ENCODE measurements at regions not wholly inside any gene's neighbourhood (a gene's known extent, or its start where the extent isn't known, plus 50 kb on each side); places are given as distances from the start of the nearest gene placed in this dataset.
"Not testable (repeated sequence)": the region's sequence is repeated elsewhere in the genome, so short reads cannot be mapped to it uniquely, and the experiment has no call there.

DNA sequence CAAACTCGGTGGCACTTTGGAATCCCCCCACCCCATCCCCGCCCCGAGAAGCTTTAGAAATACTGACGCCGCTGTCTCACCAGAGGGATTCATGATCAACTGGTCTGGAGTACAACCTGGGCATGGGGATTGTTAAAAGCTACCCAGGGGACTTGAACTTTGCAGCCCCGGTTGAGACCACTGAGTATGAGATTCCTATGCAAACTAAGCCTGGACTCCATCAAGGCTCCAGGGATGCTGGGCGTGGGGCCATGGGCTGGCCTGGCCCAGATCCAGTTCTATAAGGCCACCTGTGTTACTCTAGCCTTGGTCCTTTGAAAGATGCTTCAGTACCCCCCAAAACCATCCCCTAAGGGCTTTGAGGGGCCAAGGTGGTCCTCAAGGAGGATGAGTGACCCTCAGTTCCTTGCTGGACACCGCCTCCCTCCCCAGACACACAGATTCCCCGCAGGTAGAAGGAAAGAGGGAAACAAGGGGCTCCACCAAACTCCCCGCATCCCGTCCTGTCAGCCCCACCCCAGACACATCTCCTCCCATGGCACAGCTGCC, 68.5 kb downstream of the MRPL36 start:
- DNase-seq (ENCODE audit: low read depth) = no peak

DNA sequence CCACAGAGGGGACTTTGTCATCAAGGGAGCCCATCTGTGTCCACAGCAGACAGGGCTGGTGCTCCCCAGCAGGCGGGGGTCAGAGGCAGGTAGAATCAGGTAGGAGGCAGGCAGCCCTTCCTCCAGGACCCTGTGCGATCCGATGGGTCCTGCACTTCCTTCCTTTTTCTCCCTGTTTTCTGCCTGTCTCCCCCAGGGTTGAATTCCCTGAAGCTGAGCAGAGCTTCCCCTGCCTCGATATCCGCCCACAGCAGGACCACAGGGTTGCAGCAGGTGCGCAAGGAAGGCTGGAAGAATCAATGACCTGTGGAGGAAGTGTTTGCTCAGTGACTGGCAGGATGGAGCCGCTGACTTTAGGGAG, 69.2 kb downstream of the MRPL36 start:
- no peak for DNase-seq (ENCODE audit: low read depth)

GRCh38 chr5:1729641-1730486, 69.8 kb downstream of the MRPL36 start:
- DNase-seq (ENCODE audit: low read depth) = no peak

DNA sequence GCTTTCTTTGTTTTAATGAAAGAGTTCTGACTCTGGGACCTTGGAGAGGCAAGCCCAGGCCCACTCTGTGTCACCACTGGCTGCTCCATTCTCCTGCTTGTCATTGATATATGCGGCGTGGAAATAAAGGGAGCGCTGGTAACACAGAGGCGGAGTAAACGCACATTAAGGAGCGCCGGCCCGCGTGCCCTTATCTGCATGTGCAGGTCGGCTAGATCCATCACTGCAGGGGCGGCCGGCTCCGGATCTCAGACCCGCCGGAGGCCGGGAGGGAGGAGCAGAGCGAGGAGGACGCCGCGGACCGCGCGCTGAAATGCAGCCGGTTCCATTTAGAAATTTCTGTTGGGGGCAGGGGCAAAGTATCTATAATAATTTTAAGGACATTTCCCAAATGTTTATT, 70.8 kb downstream of the MRPL36 start:
- DNase-seq (ENCODE audit: low read depth) = no peak

- DNase-seq (ENCODE audit: low read depth) = no peak
Observed at GRCh38 chr5:1727571-1727970, 72.1 kb downstream of the MRPL36 start.

- no peak for DNase-seq (ENCODE audit: low read depth)
Observed at GRCh38 chr5:1726956-1727355, 72.7 kb downstream of the MRPL36 start.

GRCh38 chr5:1726469-1726865, 73.2 kb downstream of the MRPL36 start:
- DNase-seq (ENCODE audit: low read depth) = no peak

DNA sequence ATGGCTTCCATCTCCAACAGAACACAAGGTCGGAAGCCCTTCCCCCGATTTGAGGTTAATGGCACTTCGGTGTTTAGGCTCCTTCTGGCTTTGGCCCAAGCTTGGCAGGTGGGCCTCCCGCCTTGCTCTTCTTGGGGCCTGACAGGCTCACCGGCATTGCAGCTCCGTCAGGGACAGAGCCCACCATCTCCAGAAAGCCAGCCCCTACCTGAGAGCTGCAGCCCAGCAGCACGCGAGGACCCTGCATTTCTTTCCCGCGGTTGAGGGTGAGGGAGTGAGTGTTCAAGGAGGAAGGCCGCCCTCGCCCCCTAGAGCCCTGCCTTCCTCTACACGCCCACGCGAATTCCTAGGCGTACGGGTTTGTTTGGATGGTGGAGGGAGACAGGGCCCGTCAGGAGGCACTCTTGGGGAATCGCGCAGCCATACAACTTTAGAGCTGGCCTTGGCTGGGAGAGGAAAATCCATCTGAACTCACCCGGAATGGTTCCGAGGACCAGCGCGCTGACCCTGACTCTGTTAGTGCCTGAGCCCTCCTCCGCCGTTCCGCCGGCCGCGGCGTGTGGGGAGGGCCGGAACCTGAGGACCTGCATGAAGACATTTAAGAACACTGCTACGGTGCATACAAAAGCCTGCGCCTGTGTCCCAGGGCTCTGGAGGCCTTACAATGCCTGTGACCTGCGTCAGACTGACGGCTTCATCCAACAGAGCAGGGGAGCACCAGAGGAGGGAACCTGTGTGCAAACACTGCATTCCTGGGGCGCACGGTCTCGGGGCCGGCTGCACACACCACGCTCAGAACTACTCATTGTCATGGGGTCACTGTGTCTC, 73.8 kb downstream of the MRPL36 start:
- DNase-seq (ENCODE audit: low read depth) = no peak

DNA sequence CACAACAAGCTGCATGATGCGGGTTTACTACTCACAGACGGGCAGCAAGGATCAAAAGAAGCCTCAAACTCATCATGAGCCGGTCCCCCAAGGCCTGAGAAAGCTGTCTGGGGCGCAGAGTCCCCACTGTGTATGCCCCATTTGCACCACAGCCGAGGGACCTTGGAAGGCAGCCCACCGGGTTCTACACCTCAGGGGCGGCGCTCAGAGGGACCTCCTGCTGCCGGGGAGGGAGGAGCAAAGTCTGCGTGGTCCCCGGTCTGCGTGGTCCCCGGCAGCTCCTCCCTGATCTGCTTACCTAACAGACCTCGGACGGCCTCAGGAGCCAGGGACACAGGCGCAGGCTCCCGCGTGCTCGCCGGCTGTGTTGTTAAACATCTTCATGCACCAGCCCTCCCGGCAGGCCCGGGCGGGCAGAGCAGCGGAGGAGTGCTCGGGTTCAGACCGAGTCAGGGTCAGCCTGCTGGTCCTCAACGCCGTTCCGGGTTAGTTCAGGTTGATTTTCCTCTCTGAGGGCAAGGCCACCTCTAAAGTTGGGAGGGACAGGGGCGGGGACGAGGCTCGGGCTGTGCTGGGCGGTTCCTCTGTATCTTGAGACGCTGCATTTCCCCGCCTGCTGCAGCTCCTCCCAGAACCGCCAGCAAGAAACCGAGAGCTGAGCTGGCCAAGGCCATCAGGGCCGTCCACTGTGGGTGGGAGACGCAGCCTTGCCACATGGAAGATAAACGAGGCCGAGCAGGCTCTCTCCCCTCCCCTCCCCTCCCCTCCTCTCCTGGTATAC, 74.6 kb downstream of the MRPL36 start:
- DNase-seq (ENCODE audit: low read depth) = no peak

DNA sequence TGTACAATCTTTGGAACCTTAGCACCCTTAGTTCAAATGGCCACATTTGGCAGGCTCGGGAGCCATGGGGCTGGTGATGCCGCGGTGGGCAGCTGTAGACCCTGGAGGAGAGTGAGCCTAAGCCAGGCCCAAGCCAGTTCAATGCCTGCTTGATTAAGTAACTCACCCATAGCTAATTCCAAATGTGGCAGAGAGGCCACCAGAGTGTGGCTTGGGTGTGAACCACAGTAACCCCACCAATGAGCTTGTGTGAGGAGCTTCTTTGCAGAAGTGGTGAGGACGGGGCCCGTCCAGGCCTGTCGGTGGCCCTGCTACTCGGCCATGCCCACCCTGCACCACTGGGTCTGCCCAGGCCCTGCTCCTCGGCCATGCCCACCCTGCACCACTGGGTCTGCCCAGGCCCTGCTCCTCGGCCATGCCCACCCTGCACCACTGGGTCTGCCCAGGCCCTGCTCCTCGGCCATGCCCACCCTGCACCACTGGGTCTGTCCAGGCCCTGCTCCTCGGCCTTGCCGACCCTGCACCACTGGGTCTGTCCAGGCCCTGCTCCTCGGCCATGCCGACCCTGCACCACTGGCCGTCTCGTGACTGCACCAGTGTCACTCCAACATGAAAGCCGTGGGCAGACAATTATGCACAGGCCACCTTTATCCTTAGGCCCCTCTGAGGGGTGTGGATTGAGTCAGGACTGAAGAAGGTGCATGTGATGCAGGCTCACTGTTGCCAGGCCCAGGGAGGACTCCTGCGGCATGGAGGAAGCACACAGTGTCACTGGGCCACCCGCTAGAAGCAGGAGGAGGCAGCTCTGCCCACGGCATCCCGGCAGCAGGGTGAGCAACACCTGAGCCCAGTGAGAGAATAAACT, 75.4 kb downstream of the MRPL36 start:
- DNase-seq (ENCODE audit: low read depth) = no peak

DNA sequence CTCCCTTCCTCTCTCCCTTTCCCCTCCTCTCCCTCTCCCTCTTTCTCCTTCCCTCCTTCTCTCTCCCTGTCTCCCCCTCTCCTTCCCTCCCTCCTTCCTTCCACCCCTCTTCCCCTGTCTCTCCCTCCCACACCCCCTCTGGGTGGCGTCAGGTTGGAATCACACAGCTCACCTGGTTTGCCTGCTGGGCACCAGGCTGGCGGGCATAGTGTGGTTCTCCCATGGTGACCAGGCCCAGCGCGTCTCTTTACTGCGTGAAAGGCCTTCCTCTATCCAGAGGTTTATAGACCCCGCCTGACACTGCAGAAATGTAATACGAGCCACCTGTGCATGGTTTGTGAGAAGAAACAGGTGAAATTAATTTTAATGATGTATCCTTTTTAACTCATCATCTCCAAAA, 76.2 kb downstream of the MRPL36 start:
- no peak for DNase-seq (ENCODE audit: low read depth)

DNA sequence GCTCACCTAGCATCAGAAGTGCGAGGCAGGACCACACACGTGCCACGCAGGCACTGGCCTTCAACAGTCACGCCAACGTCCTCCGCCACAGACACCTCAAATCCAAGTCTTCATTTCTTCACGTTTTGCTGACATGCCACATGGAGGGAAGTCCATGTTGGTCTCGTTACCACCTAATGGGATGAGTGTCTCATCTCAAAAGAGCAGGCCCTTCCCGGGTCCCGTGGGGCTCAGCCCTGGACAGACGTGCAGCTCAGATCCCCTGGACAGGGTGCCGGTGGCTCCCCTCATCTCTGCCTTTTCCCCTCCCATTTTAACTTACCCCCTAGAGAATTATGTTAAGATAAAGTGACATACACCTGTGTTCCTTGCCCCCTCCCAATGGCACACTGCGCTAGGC, 76.8 kb downstream of the MRPL36 start:
- no peak for DNase-seq (ENCODE audit: low read depth)

- DNase-seq (ENCODE audit: low read depth) = no peak
Observed at GRCh38 chr5:1720396-1721110, 79.1 kb downstream of the MRPL36 start.

GRCh38 chr5:1719860-1720259, 79.8 kb downstream of the MRPL36 start:
- no peak for DNase-seq (ENCODE audit: low read depth)

- DNase-seq (ENCODE audit: low read depth) = no peak
Observed at GRCh38 chr5:1718669-1719068, 81.0 kb downstream of the MRPL36 start.

GRCh38 chr5:1710091-1710490, 89.5 kb downstream of the MRPL36 start:
- not testable (repeated sequence) for DNase-seq (ENCODE audit: low read depth)

GRCh38 chr5:1709171-1709803, 90.3 kb downstream of the MRPL36 start:
- DNase-seq (ENCODE audit: low read depth) = no peak

GRCh38 chr5:1708592-1709141, 91.0 kb downstream of the MRPL36 start:
- DNase-seq (ENCODE audit: low read depth) = no peak

DNA sequence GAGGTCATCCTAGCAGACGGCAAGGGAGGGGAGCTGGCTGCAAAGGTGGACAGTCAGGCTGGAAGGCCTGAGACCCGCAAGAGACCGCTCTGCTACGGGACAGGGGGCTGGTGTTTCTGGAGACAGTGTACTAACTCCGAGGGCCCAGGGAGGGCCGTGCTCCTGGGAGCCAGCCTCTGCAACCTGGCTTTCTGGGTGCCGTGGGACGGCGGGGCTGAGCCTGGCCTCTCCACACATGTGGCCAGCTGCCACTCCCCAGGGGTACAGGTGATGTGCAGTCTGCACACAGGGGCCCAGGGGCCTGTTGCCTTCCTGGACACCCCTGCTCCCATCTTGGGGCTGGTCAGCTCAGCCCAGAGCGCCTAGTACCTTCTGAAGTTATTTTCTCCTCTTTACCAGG, 92.2 kb downstream of the MRPL36 start:
- DNase-seq (ENCODE audit: low read depth) = no peak

GRCh38 chr5:1706428-1706827, 93.2 kb downstream of the MRPL36 start:
- DNase-seq (ENCODE audit: low read depth) = no peak
